Uterus (tissue), 3 donors: ENCODE measurements at regions not wholly inside any gene's neighbourhood (a gene's known extent, or its start where the extent isn't known, plus 50 kb on each side); places are given as distances from the start of the nearest gene placed in this dataset.

Experiments
- DNase-seq, 2 donors: peaks; one replicate each; pipeline ENCODE4 v3.0.0-alpha.2; 2019 to 2020
- H3K27ac ChIP-seq, 2 donors: fragments of 200-600 bp; sonication (generic); 1 replicate in 1 of 2; 2 replicates in 1 of 2; pipeline ENCODE4 v1.5.1; 2016 to 2018
- H3K27me3 ChIP-seq, 2 donors: fragments of 200-600 bp; sonication (generic); one replicate each; pipeline ENCODE4 v1.5.1; 2018 to 2019; ENCODE audit warnings: control low read depth in 1 of 2
- H3K36me3 ChIP-seq, 2 donors: fragments of 200-600 bp; sonication (generic); one replicate each; pipeline ENCODE4 v1.5.1; 2019; ENCODE audit warnings: control low read depth in 1 of 2
- H3K4me1 ChIP-seq, 2 donors: fragments of 200-600 bp; sonication (generic); one replicate each; pipeline ENCODE4 v1.5.1; 2018 to 2019; ENCODE audit warnings: control low read depth in 1 of 2
- H3K4me3 ChIP-seq, 2 donors: fragments of 200-600 bp; sonication (generic); 1 replicate in 1 of 2; 2 replicates in 1 of 2; pipeline ENCODE4 v1.5.1; 2018 to 2019; ENCODE audit warnings: mild to moderate bottlenecking in 1 of 2
- H3K9me3 ChIP-seq, 2 donors: fragments of 200-600 bp; sonication (generic); one replicate each; pipeline ENCODE4 v1.5.1; 2019; ENCODE audit warnings: control low read depth in 1 of 2
- CTCF ChIP-seq, 4 experiments: fragments of 200-600 bp in 2 of 4; fragments of 450-650 bp in 2 of 4; sonication (generic) in 2 of 4; IDR thresholded peaks; one replicate each; pipeline ENCODE4 v1.5.1; 2016 to 2019; ENCODE audit warnings: antibody characterized with exemption in 4 of 4, mild to moderate bottlenecking in 2 of 4, moderate library complexity in 1 of 4
- POLR2A ChIP-seq, 2 donors: fragments of 450-650 bp; IDR thresholded peaks; one replicate each; pipeline ENCODE4 v1.6.1; 2016; ENCODE audit warnings: antibody characterized with exemption in 2 of 2, mild to moderate bottlenecking in 1 of 2, moderate library complexity in 1 of 2
- intact Hi-C: fragments of 100-400 bp; cut with DNase I; formaldehyde crosslinking; loops from one replicate; pipeline ENCODE4 v1.15.1; 2023; ENCODE audit warnings: low total_unique reads
- donor health status: DM: yes; HTN: yes; CAD: no.

GRCh38 chr6:26249957-26250697 is 114.9 kb upstream of the BTN3A2 start:
- H3K36me3 ChIP-seq = no peaks in the 10 kb centered on the region
- DNase-seq = peak in 1 of 2 donors; percentile 41
- no peaks in the 10 kb centered on the region for H3K4me1 ChIP-seq
- peak overlapping the region; percentile 61 to 75 for H3K27ac ChIP-seq
- intact Hi-C loops = no loop called here
- H3K9me3 ChIP-seq = no peaks in the 10 kb centered on the region
- TF ChIP-seq CTCF (IDR thresholded peaks at IDR 0.05) (peak in 1 of 4 experiments; percentile 14), POLR2A (IDR thresholded peaks at IDR 0.05) (peak; percentile 5 to 34)
- peaks cover 10 to 14% of the 10 kb centered on the region in 2 donors for H3K27me3 ChIP-seq
- peak overlapping the region; percentile 27 to 30 for H3K4me3 ChIP-seq

GRCh38 chr6:26250698-26251044 is 114.3 kb upstream of the BTN3A2 start:
- H3K9me3 ChIP-seq = no peaks in the 10 kb centered on the region
- H3K4me3 ChIP-seq = peak overlapping the region; percentile 27 to 30
- DNase-seq = no peak
- no peaks in the 10 kb centered on the region for H3K36me3 ChIP-seq
- no peak for TF ChIP-seq CTCF (IDR thresholded peaks at IDR 0.05)
- no peak for TF ChIP-seq POLR2A (IDR thresholded peaks at IDR 0.05)
- intact Hi-C loops = no loop called here
- peaks cover 10 to 14% of the 10 kb centered on the region in 2 donors for H3K27me3 ChIP-seq
- H3K4me1 ChIP-seq = no peaks in the 10 kb centered on the region
- H3K27ac ChIP-seq = peak overlapping the region; percentile 23 to 75

- Histone ChIP-seq H3K36me3 (no peaks in the 10 kb centered on the region), H3K27ac (peak overlapping the region; percentile 23 to 53), H3K9me3 (no peaks in the 10 kb centered on the region), H3K4me3 (peak overlapping the region; percentile 7 to 30), H3K27me3 (peaks cover 10 to 14% of the 10 kb centered on the region in 2 donors), H3K4me1 (no peaks in the 10 kb centered on the region)
- intact Hi-C loops = no loop called here
- TF ChIP-seq CTCF (IDR thresholded peaks at IDR 0.05) = no peak
- TF ChIP-seq POLR2A (IDR thresholded peaks at IDR 0.05) = peak; percentile 52 to 84
- peak in 1 of 2 donors; percentile 50 for DNase-seq
Observed at GRCh38 chr6:26251354-26252076, 113.5 kb upstream of the BTN3A2 start.

DNA sequence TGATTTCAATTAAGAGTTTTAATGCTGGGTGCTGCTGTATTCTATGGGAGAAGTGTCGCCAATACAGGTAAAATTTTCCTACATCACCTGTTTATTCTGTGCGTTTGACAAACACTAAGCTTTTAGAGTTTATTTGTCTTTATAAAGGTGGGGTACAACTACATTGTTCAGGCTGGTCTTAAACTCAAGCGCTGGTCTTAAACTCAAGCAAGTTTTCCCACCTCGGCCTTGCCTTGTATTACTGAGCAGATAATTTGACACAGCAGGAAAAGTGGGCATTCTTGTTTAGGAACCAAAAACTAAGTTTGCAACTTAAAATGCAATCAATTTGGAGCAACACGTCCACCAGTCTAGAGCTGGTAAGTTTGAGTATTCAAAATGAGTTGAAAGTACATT is 112.9 kb upstream of the BTN3A2 start:
- H3K36me3 ChIP-seq = no peaks in the 10 kb centered on the region
- intact Hi-C loops = no loop called here
- H3K4me3 ChIP-seq = peak overlapping the region; percentile 7 to 30
- no peaks in the 10 kb centered on the region for H3K9me3 ChIP-seq
- no peaks in the 10 kb centered on the region for H3K4me1 ChIP-seq
- peak overlapping the region; percentile 23 to 53 for H3K27ac ChIP-seq
- peaks cover 10 to 14% of the 10 kb centered on the region in 2 donors for H3K27me3 ChIP-seq
- DNase-seq = no peak
- TF ChIP-seq POLR2A (IDR thresholded peaks at IDR 0.05) (no peak), CTCF (IDR thresholded peaks at IDR 0.05) (no peak)

- Histone ChIP-seq H3K27ac (no peak overlapping the region), H3K36me3 (no peaks in the 10 kb centered on the region), H3K4me1 (no peaks in the 10 kb centered on the region), H3K9me3 (no peaks in the 10 kb centered on the region), H3K4me3 (no peak overlapping the region), H3K27me3 (peaks cover 10 to 14% of the 10 kb centered on the region in 2 donors)
- intact Hi-C loops = no loop called here
- TF ChIP-seq CTCF (IDR thresholded peaks at IDR 0.05) (no peak), POLR2A (IDR thresholded peaks at IDR 0.05) (no peak)
- DNase-seq = no peak
Observed at GRCh38 chr6:26254724-26255123, 110.3 kb upstream of the BTN3A2 start.
